BLaER1 treated with 17β-estradiol and CSF1 and Interleukin-3, amounts not matched to agents 10 nM and 100 nM (cell line): ENCODE measurements at regions not wholly inside any gene's neighbourhood (a gene's known extent, or its start where the extent isn't known, plus 50 kb on each side); places are given as distances from the start of the nearest gene placed in this dataset.

Experiments used
- H3K27ac ChIP-seq, 11 experiments: shearing (Covaris generic); formaldehyde crosslinking; 2 replicates each; pipeline ENCODE4 v1.8.1; 2022
- H3K27me3 ChIP-seq, 11 experiments: shearing (Covaris generic); formaldehyde crosslinking; 2 replicates each; pipeline ENCODE4 v1.8.1; 2022
- H3K36me3 ChIP-seq, 11 experiments: shearing (Covaris generic); formaldehyde crosslinking; 2 replicates each; pipeline ENCODE4 v1.8.1; 2022
- H3K4me1 ChIP-seq, 10 experiments: shearing (Covaris generic); formaldehyde crosslinking; 2 replicates each; pipeline ENCODE4 v1.8.1; 2022
- H3K4me2 ChIP-seq, 11 experiments: shearing (Covaris generic); formaldehyde crosslinking; 2 replicates each; pipeline ENCODE4 v1.8.1; 2022
- H3K4me3 ChIP-seq, 10 experiments: shearing (Covaris generic); formaldehyde crosslinking; 2 replicates each; pipeline ENCODE4 v1.8.1; 2022
- H3K9ac ChIP-seq, 11 experiments: shearing (Covaris generic); formaldehyde crosslinking; 2 replicates each; pipeline ENCODE4 v1.8.1; 2022
- H3K9me3 ChIP-seq, 11 experiments: shearing (Covaris generic); formaldehyde crosslinking; replicated peaks in 1 of 11; 2 replicates each; pipeline ENCODE4 v1.8.1; 2022
- H4K20me1 ChIP-seq, 11 experiments: shearing (Covaris generic); formaldehyde crosslinking; 2 replicates each; pipeline ENCODE4 v1.8.1; 2022
- Cebpa-rat ChIP-seq, 11 experiments: shearing (Covaris generic); IDR thresholded peaks; 2 replicates each; pipeline ENCODE4 v1.8.1; 2022

GRCh38 chr12:78790148-78790547, 74.4 kb upstream of the SYT1 start:
- Histone ChIP-seq H3K9ac (no peak overlapping the region), H3K4me3 (no peak overlapping the region), H3K9me3 (peaks cover 10 to 18% (median 16%) of the 10 kb centered on the region in 11 experiments; a peak in 19 of 22 replicates), H3K27ac (no peak overlapping the region), H3K36me3 (no peaks in the 10 kb centered on the region), H3K27me3 (no peaks in the 10 kb centered on the region), H3K4me1 (no peaks in the 10 kb centered on the region), H4K20me1 (no peaks in the 10 kb centered on the region), H3K4me2 (no peak overlapping the region)
- TF ChIP-seq Cebpa-rat (IDR thresholded peaks at IDR 0.05): no peak

- H3K4me3 ChIP-seq: no peak overlapping the region
- TF ChIP-seq Cebpa-rat (IDR thresholded peaks at IDR 0.05): no peak
These were observed 72.4 kb upstream of the SYT1 start for GRCh38 chr12:78792052-78792698.

GRCh38 chr12:78793491-78793890, 71.1 kb upstream of the SYT1 start:
- no peak for TF ChIP-seq Cebpa-rat (IDR thresholded peaks at IDR 0.05)
- H3K36me3 ChIP-seq: peaks cover 0 to 10% (median 0%) of the 10 kb centered on the region in 11 experiments; a peak in 1 of 22 replicates
- H3K4me1 ChIP-seq: peaks cover 0 to 16% (median 3%) of the 10 kb centered on the region in 10 experiments; a peak in 6 of 20 replicates
- H3K9me3 ChIP-seq: peaks cover 23 to 36% (median 34%) of the 10 kb centered on the region in 11 experiments
- H3K9ac ChIP-seq: no peak overlapping the region
- H3K4me3 ChIP-seq: no peak overlapping the region
- H3K27ac ChIP-seq: no peak overlapping the region
- H3K27me3 ChIP-seq: no peaks in the 10 kb centered on the region
- H4K20me1 ChIP-seq: no peaks in the 10 kb centered on the region
- H3K4me2 ChIP-seq: no peak overlapping the region

More at GRCh38 chr12:78792052-78792698, 72.4 kb upstream of the SYT1 start:
- H3K27ac ChIP-seq: no peak overlapping the region
- H3K9me3 ChIP-seq: peaks cover 23 to 36% (median 34%) of the 10 kb centered on the region in 11 experiments
- no peaks in the 10 kb centered on the region for H3K27me3 ChIP-seq
- H3K36me3 ChIP-seq: peaks cover 0 to 10% (median 0%) of the 10 kb centered on the region in 11 experiments; a peak in 1 of 22 replicates
- no peak overlapping the region for H3K4me2 ChIP-seq
- no peaks in the 10 kb centered on the region for H4K20me1 ChIP-seq
- H3K4me1 ChIP-seq: peaks cover 0 to 6% (median 2%) of the 10 kb centered on the region in 10 experiments; a peak in 5 of 20 replicates
- no peak overlapping the region for H3K9ac ChIP-seq

- Histone ChIP-seq H4K20me1 (no peaks in the 10 kb centered on the region), H3K27ac (no peak overlapping the region), H3K4me1 (peaks cover 0 to 16% (median 3%) of the 10 kb centered on the region in 10 experiments; a peak in 6 of 20 replicates), H3K4me2 (no peak overlapping the region), H3K27me3 (no peaks in the 10 kb centered on the region), H3K4me3 (no peak overlapping the region), H3K36me3 (peaks cover 0 to 10% (median 0%) of the 10 kb centered on the region in 11 experiments; a peak in 1 of 22 replicates), H3K9me3 (peaks cover 23 to 36% (median 34%) of the 10 kb centered on the region in 11 experiments), H3K9ac (no peak overlapping the region)
- TF ChIP-seq Cebpa-rat (IDR thresholded peaks at IDR 0.05): no peak
These were observed 70.6 kb upstream of the SYT1 start for GRCh38 chr12:78793982-78794381.

GRCh38 chr12:78795934-78796445, 68.6 kb upstream of the SYT1 start:
- no peaks in the 10 kb centered on the region for H4K20me1 ChIP-seq
- H3K4me3 ChIP-seq: 0 out of 20 replicates have a peak overlapping the region, but pooled peaks of 1 of the 10 experiments have one; percentile 16
- H3K4me1 ChIP-seq: peaks cover 0 to 24% (median 5%) of the 10 kb centered on the region in 10 experiments; a peak in 7 of 20 replicates
- TF ChIP-seq Cebpa-rat (IDR thresholded peaks at IDR 0.05): no peak
- H3K4me2 ChIP-seq: no peak overlapping the region
- H3K27ac ChIP-seq: no peak overlapping the region
- H3K27me3 ChIP-seq: no peaks in the 10 kb centered on the region
- H3K36me3 ChIP-seq: peaks cover 0 to 10% (median 0%) of the 10 kb centered on the region in 11 experiments; a peak in 1 of 22 replicates
- H3K9me3 ChIP-seq: peaks cover 23 to 36% (median 34%) of the 10 kb centered on the region in 11 experiments
- no peak overlapping the region for H3K9ac ChIP-seq

GRCh38 chr12:78797196-78797931, 67.2 kb upstream of the SYT1 start:
- Histone ChIP-seq H3K4me1 (peaks cover 0 to 24% (median 5%) of the 10 kb centered on the region in 10 experiments; a peak in 7 of 20 replicates), H4K20me1 (no peaks in the 10 kb centered on the region), H3K27me3 (no peaks in the 10 kb centered on the region), H3K9me3 (peaks cover 23 to 36% (median 34%) of the 10 kb centered on the region in 11 experiments), H3K9ac (no peak overlapping the region), H3K36me3 (peaks cover 0 to 10% (median 0%) of the 10 kb centered on the region in 11 experiments; a peak in 1 of 22 replicates), H3K4me2 (peak overlapping the region in 5 of 11 experiments; percentile 18 to 47 (median 30); a peak in 7 of 22 replicates), H3K4me3 (no peak overlapping the region), H3K27ac (peak overlapping the region in 2 of 11 experiments; percentile 40 to 64; a peak in 4 of 22 replicates)
- no peak for TF ChIP-seq Cebpa-rat (IDR thresholded peaks at IDR 0.05)

- Histone ChIP-seq H3K27me3 (no peaks in the 10 kb centered on the region), H3K36me3 (peaks cover 0 to 10% (median 0%) of the 10 kb centered on the region in 11 experiments; a peak in 1 of 22 replicates), H3K4me1 (peaks cover 0 to 24% (median 5%) of the 10 kb centered on the region in 10 experiments; a peak in 7 of 20 replicates), H3K4me3 (no peak overlapping the region), H3K9me3 (peaks cover 12 to 36% (median 25%) of the 10 kb centered on the region in 11 experiments), H4K20me1 (no peaks in the 10 kb centered on the region), H3K9ac (no peak overlapping the region), H3K27ac (no peak overlapping the region), H3K4me2 (no peak overlapping the region)
- no peak for TF ChIP-seq Cebpa-rat (IDR thresholded peaks at IDR 0.05)
These were observed 64.9 kb upstream of the SYT1 start for GRCh38 chr12:78799649-78800048.

GRCh38 chr12:78802593-78802992, 62.0 kb upstream of the SYT1 start:
- H3K9ac ChIP-seq: no peak overlapping the region
- peaks cover 0 to 14% (median under 1%) of the 10 kb centered on the region in 10 experiments; a peak in 3 of 20 replicates for H3K4me1 ChIP-seq
- H3K27ac ChIP-seq: no peak overlapping the region
- no peaks in the 10 kb centered on the region for H4K20me1 ChIP-seq
- no peak for TF ChIP-seq Cebpa-rat (IDR thresholded peaks at IDR 0.05)
- peaks cover 0 to 13% (median 5%) of the 10 kb centered on the region in 11 experiments; a peak in 8 of 22 replicates for H3K9me3 ChIP-seq
- H3K4me3 ChIP-seq: no peak overlapping the region
- H3K4me2 ChIP-seq: no peak overlapping the region
- H3K36me3 ChIP-seq: no peaks in the 10 kb centered on the region
- H3K27me3 ChIP-seq: no peaks in the 10 kb centered on the region

- Histone ChIP-seq H3K4me1 (peaks cover 0 to 7% (median 0%) of the 10 kb centered on the region in 10 experiments; a peak in 2 of 20 replicates), H3K9me3 (peaks cover 0 to 13% (median 5%) of the 10 kb centered on the region in 11 experiments; a peak in 8 of 22 replicates), H3K36me3 (no peaks in the 10 kb centered on the region), H3K4me2 (no peak overlapping the region), H3K4me3 (no peak overlapping the region), H4K20me1 (no peaks in the 10 kb centered on the region), H3K27me3 (no peaks in the 10 kb centered on the region), H3K27ac (no peak overlapping the region), H3K9ac (no peak overlapping the region)
- no peak for TF ChIP-seq Cebpa-rat (IDR thresholded peaks at IDR 0.05)
These were observed 60.3 kb upstream of the SYT1 start for GRCh38 chr12:78804262-78804661.
